ENCODE measurements at regions not wholly inside any gene's neighbourhood (a gene's known extent, or its start where the extent isn't known, plus 50 kb on each side); places are given as distances from the start of the nearest gene placed in this dataset.

- no peak for DNase-seq
- TF ChIP-seq CTCF (IDR thresholded peaks at IDR 0.05): no peak
- no peak for TF ChIP-seq POLR2A (IDR thresholded peaks at IDR 0.05)
- no peak for TF ChIP-seq EP300 (IDR thresholded peaks at IDR 0.05)
- intact Hi-C loops (cut with DNase I): no loop called here
- Histone ChIP-seq H3K36me3 (no peaks in the 10 kb centered on the region), H3K4me1 (ENCODE audit: insufficient read depth) (no peaks in the 10 kb centered on the region), H3K9me3 (no peaks in the 10 kb centered on the region), H3K4me3 (no peak overlapping the region), H3K27me3 (no peaks in the 10 kb centered on the region), H3K27ac (no peak overlapping the region)
- WGBS, 3 donors: 65 to 78% (median 66%) methylated on average over 6 of the region's 6 CpGs
Observed at GRCh38 chr10:125262409-125262808, 102.0 kb upstream of the CTBP2 start.

GRCh38 chr10:125261491-125262186, 101.3 kb upstream of the CTBP2 start:
- TF ChIP-seq POLR2A (IDR thresholded peaks at IDR 0.05) (no peak), CTCF (IDR thresholded peaks at IDR 0.05) (no peak)
- H3K4me3 ChIP-seq: no peak overlapping the region
- intact Hi-C loops (cut with DNase I): no loop called here
- no peak for DNase-seq
- WGBS, 3 donors: 78 to 86% (median 81%) methylated on average over 6 of the region's 6 CpGs
- no peaks in the 10 kb centered on the region for H3K9me3 ChIP-seq
- no peaks in the 10 kb centered on the region for H3K36me3 ChIP-seq
- no peaks in the 10 kb centered on the region for H3K27me3 ChIP-seq
- no peaks in the 10 kb centered on the region for H3K4me1 ChIP-seq (ENCODE audit: insufficient read depth)
- no peak overlapping the region for H3K27ac ChIP-seq

GRCh38 chr10:125260260-125260659, 99.9 kb upstream of the CTBP2 start:
- 83 to 89% (median 83%) methylated on average over 9 of the region's 9 CpGs for WGBS, 3 donors
- H3K9me3 ChIP-seq: no peaks in the 10 kb centered on the region
- no peak for TF ChIP-seq POLR2A (IDR thresholded peaks at IDR 0.05)
- no peak for TF ChIP-seq CTCF (IDR thresholded peaks at IDR 0.05)
- TF ChIP-seq EP300 (IDR thresholded peaks at IDR 0.05): no peak

GRCh38 chr10:125259651-125260050, 99.3 kb upstream of the CTBP2 start:
- H3K36me3 ChIP-seq: no peaks in the 10 kb centered on the region
- no peak overlapping the region for H3K4me3 ChIP-seq
- H3K27ac ChIP-seq: no peak overlapping the region
- WGBS, 3 donors: 78 to 87% (median 87%) methylated on average over 4 of the region's 4 CpGs
- no peak for DNase-seq
- TF ChIP-seq POLR2A (IDR thresholded peaks at IDR 0.05): no peak
- no peak for TF ChIP-seq EP300 (IDR thresholded peaks at IDR 0.05)
- TF ChIP-seq CTCF (IDR thresholded peaks at IDR 0.05): no peak
- no peaks in the 10 kb centered on the region for H3K4me1 ChIP-seq (ENCODE audit: insufficient read depth)
- no peaks in the 10 kb centered on the region for H3K9me3 ChIP-seq
- H3K27me3 ChIP-seq: no peaks in the 10 kb centered on the region
- intact Hi-C loops (cut with DNase I): no loop called here

More at GRCh38 chr10:125260260-125260659, 99.9 kb upstream of the CTBP2 start:
- DNase-seq: no peak
- Histone ChIP-seq H3K36me3 (no peaks in the 10 kb centered on the region), H3K27ac (no peak overlapping the region), H3K4me3 (no peak overlapping the region), H3K27me3 (no peaks in the 10 kb centered on the region), H3K4me1 (ENCODE audit: insufficient read depth) (no peaks in the 10 kb centered on the region)
- intact Hi-C loops (cut with DNase I): no loop called here

All from ovary (tissue), 7 donors.